Mucosa of descending colon (tissue), 3 donors: ENCODE measurements at regions not wholly inside any gene's neighbourhood (a gene's known extent, or its start where the extent isn't known, plus 50 kb on each side); places are given as distances from the start of the nearest gene placed in this dataset.

ENCODE experiments used
- ATAC-seq: fragments of 200-7000 bp; cut with Tn5 transposase; one replicate; pipeline ENCODE4 v1.9.1; 2020; ENCODE audit warnings: mild to moderate bottlenecking, moderate library complexity
- DNase-seq, 3 donors: peaks; one replicate each; pipeline ENCODE4 v3.0.0-alpha.2; 2020
- H3K36me3 ChIP-seq: fragments of 200-600 bp; one replicate; pipeline ENCODE4 v1.8.0; 2021; ENCODE audit warnings: low read depth, mild to moderate bottlenecking
- H3K4me1 ChIP-seq: fragments of 200-600 bp; one replicate; pipeline ENCODE4 v1.8.0; 2021; ENCODE audit warnings: low read depth, mild to moderate bottlenecking
- H3K4me3 ChIP-seq: fragments of 200-600 bp; one replicate; pipeline ENCODE4 v1.8.0; 2021; ENCODE audit warnings: mild to moderate bottlenecking
- H3K9me3 ChIP-seq: fragments of 200-600 bp; one replicate; pipeline ENCODE4 v1.8.0; 2021; ENCODE audit warnings: mild to moderate bottlenecking
- intact Hi-C, 2 donors: fragments of 100-400 bp; cut with DNase I in 1 of 2; cut with micrococcal nuclease in 1 of 2; formaldehyde crosslinking; loops; one replicate each; pipeline versions ENCODE4 v1.11.0 to v1.11.1; 2022; cut with DNase I, micrococcal nuclease
- TF ChIP-seq, protein P1 (sequence below): fragments of 200-600 bp; IDR thresholded peaks from one replicate; pipeline ENCODE4 v1.8.0; 2022; ENCODE audit warnings: antibody characterized with exemption, mild to moderate bottlenecking
- donor health status: DM: no; HTN: no; CAD: no; lungs with moderate emphysema.
- donor health status: DM: no; HTN: no; CAD: no.
- donor health status: DM: no; HTN: yes; CAD: no.

- no peak for ATAC-seq
Measured at GRCh38 chr4:84327526-84327925, 171.6 kb downstream of the NKX6-1 start.

GRCh38 chr4:84325625-84326024, 173.5 kb downstream of the NKX6-1 start:
- Histone ChIP-seq H3K9me3 (no peaks in the 10 kb centered on the region), H3K4me1 (no peaks in the 10 kb centered on the region), H3K36me3 (no peaks in the 10 kb centered on the region), H3K4me3 (no peak overlapping the region)
- DNase-seq (no peak), ATAC-seq (no peak)
- intact Hi-C loops: no loop called here
- TF ChIP-seq, protein P1, sequence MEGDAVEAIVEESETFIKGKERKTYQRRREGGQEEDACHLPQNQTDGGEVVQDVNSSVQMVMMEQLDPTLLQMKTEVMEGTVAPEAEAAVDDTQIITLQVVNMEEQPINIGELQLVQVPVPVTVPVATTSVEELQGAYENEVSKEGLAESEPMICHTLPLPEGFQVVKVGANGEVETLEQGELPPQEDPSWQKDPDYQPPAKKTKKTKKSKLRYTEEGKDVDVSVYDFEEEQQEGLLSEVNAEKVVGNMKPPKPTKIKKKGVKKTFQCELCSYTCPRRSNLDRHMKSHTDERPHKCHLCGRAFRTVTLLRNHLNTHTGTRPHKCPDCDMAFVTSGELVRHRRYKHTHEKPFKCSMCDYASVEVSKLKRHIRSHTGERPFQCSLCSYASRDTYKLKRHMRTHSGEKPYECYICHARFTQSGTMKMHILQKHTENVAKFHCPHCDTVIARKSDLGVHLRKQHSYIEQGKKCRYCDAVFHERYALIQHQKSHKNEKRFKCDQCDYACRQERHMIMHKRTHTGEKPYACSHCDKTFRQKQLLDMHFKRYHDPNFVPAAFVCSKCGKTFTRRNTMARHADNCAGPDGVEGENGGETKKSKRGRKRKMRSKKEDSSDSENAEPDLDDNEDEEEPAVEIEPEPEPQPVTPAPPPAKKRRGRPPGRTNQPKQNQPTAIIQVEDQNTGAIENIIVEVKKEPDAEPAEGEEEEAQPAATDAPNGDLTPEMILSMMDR: no peak

More at GRCh38 chr4:84327526-84327925, 171.6 kb downstream of the NKX6-1 start:
- Histone ChIP-seq H3K9me3 (no peaks in the 10 kb centered on the region), H3K36me3 (no peaks in the 10 kb centered on the region), H3K4me3 (no peak overlapping the region), H3K4me1 (no peaks in the 10 kb centered on the region)
- TF ChIP-seq, protein P1: no peak
- intact Hi-C loops: no loop called here
- no peak for DNase-seq

GRCh38 chr4:84324303-84325245, 174.5 kb downstream of the NKX6-1 start:
- Histone ChIP-seq H3K9me3 (no peaks in the 10 kb centered on the region), H3K4me3 (no peak overlapping the region), H3K4me1 (no peaks in the 10 kb centered on the region), H3K36me3 (no peaks in the 10 kb centered on the region)
- ATAC-seq (no peak), DNase-seq (no peak)
- intact Hi-C loops: no loop called here
- TF ChIP-seq, protein P1: no peak

- DNase-seq (peak in 1 of 3 donors; percentile 11), ATAC-seq (no peak)
- Histone ChIP-seq H3K4me3 (no peak overlapping the region), H3K36me3 (no peaks in the 10 kb centered on the region), H3K4me1 (no peaks in the 10 kb centered on the region), H3K9me3 (no peaks in the 10 kb centered on the region)
- intact Hi-C loops: no loop called here
- TF ChIP-seq, protein P1: no peak
Measured at GRCh38 chr4:84319124-84319523, 180.0 kb downstream of the NKX6-1 start.

GRCh38 chr4:84317513-84317912, 181.6 kb downstream of the NKX6-1 start:
- ATAC-seq: no peak
- Histone ChIP-seq H3K4me1 (no peaks in the 10 kb centered on the region), H3K9me3 (no peaks in the 10 kb centered on the region), H3K36me3 (no peaks in the 10 kb centered on the region), H3K4me3 (no peak overlapping the region)
- intact Hi-C loops: no loop called here
- no peak for DNase-seq
- TF ChIP-seq, protein P1: no peak
